D341Med (cell line): ENCODE measurements at regions not wholly inside any gene's neighbourhood (a gene's known extent, or its start where the extent isn't known, plus 50 kb on each side); places are given as distances from the start of the nearest gene placed in this dataset.

Source experiments
- DNase-seq: peaks from one replicate; pipeline ENCODE4 v3.0.0; 2012; ENCODE audit warnings: low spot score

DNA sequence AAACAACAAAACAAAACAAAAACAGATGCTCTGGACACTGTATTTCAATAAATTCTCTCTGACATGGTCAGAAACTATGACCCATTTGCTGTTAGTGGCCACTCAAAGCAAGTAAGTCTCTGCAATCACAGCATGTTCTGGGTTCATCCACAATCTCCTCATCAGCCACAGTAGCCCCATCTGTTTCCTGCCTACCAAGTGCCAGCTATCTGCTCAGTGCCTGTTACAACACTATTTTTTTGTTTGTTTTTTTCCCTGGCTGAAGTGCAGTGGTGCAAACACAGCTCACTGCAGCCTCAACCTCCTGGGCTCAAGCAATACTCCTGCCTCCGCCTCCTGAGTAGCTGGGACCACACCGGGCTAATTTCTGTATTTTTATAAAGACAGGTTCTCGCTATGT, 137.9 kb downstream of the SOX9 start:
- DNase-seq, result no peak

DNA sequence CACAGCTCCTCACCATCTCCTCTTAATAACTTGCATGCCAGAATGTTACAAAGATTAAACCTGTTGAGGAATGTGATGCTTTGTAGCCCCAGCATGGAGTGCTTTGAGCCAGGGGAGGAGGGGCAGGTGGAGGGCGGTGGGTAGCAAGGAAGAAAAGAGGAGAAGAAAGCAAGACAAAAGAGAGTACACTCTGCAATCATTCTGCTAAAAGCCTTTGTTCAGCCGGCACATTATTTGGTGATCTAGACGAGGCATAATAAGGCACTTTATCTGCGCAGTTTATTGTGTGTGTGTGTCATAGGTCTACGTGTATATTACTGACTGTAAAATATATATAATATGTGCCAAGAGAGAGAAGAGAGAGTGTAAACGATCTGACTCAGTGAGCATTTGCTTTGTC, 139.1 kb downstream of the SOX9 start:
- no peak for DNase-seq

DNA sequence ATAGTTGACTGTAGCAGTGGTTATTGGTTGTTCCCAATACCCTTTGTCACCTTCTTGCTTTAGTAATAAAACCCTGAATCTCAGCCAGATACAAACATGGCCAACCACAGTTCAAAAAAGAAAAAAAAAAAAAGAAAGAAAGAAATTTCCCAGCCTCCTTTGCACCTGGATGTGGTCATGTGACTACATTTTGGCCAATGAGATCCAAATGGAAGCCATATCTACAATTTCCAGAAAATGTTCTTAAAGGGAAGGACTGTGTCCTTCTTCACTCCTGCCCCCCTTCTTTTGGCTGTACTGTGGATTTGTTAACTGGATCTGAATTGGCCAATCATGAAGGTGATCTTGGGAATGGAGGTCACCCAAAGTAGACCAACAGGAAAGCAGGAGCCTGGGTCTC, 141.9 kb downstream of the SOX9 start:
- no peak for DNase-seq

DNA sequence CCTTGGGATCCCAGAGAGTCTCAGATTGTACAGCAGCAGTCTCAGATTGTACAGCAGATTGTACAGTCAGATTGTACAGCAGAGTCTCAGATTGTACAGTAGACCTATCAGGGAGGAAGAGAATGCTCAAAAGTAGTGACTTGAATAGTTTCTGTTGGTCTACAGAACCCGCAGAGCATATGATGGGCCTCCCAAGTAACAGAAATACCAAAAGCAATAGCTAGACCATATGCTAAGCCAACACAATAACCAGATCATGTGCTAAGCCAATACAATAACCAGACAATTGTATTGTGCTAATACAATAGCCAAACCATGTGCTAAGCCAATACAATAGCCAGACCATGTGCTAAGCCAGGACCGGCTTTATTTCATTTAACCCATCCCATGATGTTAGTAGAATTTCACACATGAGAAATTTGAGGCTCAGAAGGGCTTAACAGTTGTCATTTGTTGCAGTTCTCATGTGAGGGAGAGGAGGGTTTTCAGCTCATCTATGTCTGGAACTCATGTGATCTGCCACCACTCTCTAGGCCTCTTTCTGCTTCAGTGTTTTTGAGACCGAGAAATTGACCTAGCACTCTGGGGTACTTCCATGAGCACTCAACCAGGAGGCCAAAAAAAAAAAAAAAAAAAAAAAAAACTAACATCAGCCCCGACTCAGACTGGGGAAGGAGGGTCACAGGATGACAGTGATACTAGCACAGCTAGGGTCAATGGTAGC, 144.0 kb downstream of the SOX9 start:
- DNase-seq, result no peak

DNA sequence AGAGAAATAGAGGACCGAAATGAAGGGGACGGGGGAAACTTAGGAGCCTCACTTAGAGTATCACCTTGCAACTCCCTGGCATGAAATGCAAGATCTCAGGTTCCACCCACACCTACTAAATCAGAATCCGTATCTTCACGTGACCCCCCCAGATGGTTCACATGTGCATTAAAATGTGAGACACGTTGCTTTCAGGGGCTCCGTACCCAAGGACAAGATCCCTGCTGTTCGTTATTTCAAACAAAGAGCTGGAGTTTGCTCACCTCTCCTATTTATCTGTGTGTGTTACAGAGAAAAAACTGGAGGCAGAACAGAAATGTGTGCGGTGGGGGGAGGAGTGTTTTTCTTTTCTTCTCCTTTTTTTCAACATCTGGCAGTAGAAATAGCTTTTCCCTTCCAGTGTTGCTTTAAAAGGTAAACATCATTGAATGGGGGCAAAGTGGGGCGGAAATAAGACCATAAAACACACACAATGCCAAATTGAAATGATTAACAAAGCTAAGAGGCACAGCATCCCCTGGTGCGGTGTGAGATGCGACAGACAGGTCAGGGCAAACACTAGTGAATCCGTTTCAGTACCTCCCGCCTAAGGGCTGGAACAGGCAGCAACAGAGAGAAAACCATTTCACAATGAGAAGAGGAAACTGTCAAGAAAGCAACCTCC, 145.4 kb downstream of the SOX9 start:
- no peak for DNase-seq

DNA sequence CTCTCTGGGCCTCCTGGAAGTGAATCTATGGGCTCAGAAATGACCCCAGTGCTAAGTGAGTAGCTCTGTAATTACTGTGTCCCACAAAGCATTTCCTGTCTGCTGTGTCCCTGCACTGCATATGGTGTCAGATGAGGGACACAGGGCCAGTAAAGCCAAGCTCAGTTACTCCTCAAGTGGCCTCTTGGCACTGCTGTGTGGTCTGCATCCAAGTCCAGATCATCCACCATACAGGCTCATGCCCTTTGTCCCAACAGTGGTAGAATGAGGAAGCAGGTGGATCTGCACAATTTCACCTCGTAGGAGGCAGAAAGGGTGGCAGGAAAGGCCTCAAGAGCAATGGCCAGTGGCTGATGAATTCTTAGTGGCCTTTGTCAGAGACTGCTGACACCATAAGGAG, 146.8 kb downstream of the SOX9 start:
- no peak for DNase-seq

DNA sequence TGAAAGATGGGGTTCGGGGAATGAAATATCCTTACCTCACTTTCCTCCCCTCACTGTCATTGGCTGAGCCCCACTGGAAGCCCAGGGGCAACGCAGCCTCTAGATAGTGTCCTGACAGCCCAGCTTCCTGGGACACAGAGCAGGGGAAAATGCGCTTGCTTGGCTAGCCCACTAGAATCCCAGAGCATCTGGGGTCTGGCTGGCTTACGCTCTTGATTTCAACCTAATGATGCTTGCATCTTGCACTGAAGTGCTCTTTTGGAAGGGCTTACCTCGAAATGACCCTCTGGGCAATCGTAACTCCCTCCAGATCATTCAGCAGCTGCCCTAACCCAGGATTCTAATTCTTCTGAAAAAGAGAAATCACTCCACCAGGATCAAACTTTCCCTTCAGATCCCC, 147.6 kb downstream of the SOX9 start:
- DNase-seq, result no peak

DNA sequence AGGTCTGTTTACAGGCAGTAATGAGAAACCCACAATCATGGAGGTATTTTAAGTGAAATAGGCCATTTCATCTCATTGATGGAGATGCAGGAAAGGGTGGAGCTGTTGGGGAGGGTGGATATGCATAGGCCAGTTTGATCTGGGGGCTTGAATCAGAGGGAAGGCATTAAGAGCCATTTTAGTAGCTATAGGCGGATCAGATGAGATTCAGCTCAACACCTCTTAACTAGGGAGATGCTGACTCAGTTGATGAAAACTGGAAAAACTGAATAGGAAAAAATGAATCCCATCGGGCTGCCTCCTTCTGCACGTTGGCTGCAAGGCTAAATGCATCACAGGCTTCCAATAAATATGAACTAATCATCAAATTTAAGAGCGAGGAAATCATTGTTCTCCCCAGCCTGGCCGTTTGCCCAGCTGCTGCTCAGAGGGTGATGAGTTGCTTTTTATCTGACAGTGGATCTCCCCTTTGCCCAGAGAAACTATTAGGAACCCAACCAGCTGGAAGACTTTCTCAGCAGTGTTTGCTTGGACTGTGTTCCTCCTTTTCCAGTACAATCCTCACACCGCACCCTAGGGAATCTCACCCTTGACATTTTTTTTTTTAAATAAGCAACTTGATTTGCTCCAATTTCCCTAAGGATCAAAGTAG, 149.6 kb downstream of the SOX9 start:
- DNase-seq, result no peak

DNA sequence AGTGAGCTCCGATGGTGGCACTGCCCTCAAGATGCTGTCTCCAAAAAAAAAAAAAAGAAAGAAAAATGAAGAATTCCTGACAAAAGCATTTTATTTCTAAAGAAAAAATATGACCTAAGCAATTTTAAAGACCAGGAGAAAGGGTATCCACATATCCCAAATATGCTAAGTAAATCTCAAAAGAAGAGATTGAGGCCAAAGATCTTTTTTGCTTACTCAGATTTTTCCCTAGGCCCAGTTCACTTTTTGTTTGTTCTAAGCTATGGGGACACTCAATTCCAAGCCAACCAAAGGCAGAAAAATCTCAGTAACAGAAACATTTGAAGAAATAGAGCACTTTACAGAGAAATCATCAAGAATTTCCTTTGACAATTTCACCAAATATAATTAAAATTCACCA, 150.8 kb downstream of the SOX9 start:
- DNase-seq, result no peak

DNA sequence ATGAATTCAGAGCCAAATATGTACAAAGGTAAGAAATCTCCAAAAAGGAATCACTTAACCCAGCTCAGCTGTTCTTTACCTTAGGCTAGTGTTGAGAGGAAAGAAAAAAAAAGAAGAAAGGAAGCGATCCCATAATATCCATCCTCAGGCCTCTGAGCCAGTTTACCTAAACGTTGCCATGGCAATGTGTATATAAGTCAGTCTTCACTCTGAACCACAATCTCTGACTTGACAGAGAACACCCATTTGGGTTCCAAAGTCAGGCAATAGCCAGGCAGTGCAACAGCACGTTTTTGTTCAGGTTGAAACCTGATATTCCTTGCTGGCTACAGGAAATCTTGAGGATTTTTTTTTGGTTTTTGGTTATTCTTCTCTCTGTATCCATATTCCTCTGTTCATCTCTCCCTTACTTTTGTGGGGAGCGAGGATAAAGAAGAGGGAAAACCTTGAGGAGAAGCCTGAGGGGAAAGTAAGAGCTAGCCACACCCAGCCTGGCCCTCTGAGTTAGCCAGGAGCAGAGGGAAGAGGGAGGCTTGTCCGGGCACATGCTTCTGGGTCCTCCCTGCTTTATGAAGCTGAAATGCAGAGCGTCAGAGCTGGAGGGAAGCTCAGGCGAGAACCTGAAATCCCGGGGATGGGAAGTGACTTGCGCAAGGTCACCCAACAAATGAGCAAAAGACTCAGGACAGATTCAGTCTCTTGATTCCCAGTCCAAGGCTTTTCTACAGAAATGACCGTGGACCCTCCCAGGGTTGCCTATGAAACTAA, 152.7 kb downstream of the SOX9 start:
- no peak for DNase-seq

DNA sequence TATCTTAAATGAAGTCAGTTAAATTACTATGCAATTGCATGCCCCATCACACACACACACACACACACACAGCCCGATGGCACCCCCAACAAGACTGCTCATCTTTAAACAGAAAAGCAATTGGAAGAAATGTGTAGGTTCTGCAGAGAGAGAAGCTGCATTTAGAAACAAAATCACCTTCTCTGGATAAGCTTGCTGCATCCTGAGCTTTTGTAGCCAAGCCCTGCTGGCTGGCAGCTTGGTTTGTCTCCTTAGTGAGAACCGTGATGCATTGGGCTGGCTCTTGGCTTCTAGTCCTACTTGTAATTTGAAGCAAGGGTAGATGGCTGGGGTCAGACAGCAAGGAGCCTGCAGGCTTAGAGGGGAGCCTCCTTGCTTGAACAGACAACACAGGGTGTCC, 153.8 kb downstream of the SOX9 start:
- no peak for DNase-seq

DNA sequence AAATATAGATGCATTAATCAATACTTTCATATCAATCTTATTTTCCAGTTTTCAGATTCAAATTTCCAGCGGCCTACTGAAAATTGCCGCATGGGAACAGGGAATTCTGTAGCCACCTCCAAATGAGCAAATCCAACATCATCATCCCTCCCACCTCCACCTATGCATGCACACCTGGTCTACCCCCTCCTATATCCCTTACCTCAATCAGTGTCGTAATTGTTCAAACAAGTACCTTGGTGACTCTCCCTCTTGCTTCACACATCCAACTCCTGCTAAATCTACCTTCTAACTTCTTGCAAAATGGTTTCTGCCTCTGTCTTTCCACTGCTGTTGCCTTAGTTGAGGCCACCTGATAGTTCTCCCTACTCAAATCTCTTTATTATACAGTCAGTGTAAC, 160.1 kb downstream of the SOX9 start:
- DNase-seq, result no peak

DNA sequence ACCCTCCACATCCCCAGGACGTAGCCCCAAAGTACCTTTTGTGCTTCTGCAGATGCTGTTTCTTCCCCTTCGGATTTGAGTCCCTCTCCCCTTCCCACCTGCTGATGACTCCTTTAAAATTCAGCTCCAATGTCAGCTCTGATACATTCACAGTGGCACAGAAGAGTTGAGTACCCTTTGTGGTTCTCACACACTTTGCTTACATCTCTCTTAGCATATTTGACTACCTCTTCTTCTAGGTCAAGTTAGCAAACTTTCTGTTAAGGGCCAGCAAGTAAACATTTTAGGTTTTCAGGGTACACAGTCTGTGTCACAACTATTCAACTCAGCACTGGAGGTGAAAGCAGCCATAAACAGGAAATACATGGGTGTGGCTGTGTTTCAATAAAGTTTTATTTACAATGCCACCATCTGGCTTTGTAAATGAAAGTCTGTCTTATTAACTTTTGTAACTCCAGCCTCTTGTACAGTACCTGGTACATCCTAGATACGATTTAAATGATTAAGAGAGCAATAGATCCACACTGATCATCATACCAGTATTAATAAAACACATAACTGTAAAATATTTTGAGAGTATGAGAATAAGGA, 161.7 kb downstream of the SOX9 start:
- no peak for DNase-seq

DNA sequence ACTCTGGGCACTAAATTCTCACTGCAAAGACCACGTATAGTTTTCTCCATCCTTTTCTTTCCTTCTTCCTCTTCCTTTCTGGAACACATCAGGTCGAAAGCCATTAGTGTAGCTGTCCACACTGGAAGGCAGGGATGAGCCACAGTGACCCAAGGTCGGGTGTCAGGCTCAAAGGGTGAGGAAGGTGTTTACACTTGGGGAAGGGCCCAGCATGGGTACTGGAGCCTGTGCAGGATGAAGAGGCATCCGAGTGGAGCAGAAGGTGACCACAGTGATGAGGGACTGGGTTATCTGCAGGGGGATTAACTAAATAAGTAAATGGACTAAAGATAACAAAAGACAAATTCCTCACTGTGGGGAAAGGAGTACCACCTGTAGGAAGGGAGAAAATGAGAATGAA, 164.0 kb downstream of the SOX9 start:
- DNase-seq, result no peak

DNA sequence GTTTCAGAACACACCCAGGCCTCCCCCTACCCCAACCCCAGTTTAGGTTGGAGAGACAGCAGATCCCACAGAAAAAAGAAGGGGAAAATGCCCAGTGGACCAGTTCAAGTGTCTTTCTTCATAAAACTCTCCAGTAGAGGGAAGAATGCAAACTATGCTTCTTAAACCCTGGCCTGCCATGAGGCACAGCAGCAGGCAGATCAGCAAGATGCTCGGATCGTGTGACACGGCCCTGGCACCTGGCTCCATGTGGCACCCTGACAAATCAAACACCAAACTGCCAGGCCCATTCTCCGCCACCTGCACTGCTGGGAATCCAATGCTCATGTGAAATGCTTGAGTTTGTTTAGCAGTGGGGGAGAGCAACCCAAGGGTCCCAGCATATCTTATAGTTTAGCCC, 166.8 kb downstream of the SOX9 start:
- no peak for DNase-seq

DNA sequence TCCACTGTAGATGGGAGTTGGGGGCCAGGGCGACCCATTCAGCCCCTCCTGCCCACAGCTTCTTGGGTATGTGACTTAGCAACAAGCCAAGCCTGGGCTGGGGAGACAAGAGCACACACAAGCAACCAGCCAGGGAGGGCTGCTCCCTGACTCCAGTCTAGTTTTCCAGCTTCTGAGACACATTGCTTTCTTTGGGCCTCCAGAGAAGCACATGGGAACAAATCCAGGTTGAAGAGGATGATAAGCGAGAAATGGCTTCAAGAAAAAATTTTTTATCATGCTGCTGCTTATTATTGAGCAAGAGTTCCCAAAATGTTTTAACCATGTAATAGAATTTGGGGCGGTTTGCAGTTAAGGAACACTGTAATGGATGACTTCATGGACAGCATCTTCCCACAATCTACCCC, 173.7 kb downstream of the SOX9 start:
- DNase-seq, result no peak

DNA sequence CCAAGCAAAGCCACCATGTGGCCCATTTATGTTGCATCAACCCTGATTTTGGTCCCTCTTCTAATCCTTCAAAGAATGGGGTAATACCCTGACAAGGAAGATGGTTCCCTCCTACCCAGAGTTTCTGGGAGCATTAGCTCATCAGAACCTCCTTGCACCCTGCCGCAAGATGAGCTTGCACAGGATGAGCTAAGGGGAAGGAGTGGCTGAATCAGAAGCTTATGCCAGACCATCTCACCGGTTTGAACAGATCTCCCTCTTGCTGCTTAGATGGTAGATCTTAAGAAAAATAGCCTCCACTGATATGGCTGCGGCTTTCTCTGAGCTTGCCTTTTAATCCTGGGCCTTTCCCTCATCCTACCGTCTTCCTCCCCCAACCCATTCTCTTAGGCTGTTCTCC, 175.1 kb downstream of the SOX9 start:
- DNase-seq, result no peak

DNA sequence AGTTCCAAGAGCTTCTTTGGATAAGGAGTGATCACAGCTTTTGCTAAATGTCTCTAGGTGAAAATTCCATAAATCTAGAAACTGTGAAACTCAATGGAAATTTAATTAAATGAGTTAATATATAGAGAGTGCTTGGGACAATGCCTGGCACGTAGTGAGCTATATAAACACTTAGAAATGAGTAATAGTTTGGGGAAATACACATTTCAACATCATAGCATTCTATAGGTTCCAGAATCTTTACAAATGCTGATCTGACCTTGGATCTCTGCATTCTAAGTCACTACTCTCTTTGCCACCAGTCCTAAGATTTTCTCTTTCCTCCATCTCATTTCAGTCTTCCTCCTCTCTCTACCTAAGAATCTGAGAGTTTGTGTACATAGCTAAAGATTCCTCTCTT, 175.6 kb downstream of the SOX9 start:
- no peak for DNase-seq

DNA sequence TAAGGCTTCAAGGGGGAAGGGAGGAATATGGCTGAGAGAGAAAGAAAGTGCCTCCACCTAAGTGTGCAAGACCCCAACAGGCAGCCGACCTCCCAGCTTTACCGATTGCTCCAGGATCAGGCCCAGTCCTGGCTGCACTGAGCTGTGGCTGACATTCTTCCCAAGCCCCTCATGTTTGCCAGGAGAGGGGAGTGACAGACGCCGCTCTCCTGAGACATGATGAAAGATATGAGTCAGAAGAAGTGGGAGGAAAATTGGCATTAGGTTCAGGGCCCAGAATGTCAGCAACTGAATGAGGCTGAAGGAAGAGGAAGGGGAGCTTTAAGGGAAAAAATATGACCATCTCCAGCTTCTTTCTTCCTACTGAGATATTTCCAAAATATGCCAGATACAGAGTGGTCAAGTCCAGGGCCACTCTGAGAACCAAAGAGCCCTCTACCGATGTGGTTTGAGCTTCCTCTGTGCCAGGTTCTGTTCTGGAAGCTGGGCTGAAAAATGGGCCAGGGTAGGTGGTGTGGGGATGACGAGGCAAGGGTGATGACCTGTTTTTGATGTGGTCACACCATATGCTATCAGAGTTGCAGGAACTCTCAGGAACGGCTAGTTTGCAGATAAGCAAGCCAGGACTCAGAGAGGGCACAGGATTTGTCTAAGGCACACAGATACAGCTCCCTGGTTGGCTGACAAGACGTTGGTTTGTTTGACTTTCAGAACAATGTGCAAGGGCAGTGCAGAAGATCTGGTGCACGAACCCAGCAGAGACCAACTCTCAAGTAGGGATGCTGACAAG, 176.7 kb downstream of the SOX9 start:
- DNase-seq, result no peak

DNA sequence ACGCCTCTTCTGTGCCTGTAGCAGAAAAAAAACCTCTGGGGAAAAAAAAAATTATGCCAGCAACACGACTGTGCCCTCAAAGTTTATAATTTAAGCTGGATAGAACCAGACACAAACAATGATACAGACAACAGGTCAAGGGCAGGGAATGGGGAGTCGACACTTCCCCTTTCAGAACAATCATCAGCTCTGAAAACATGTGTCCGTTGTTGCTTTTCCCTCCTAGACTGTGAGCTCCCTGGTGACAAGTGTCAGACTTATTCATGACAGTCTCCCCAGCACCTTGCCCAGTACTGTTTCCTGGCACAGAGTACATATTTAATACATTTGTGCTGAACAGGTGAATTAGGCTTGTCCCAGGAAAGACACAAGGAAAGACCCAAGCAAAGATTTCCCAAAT, 178.3 kb downstream of the SOX9 start:
- no peak for DNase-seq

DNA sequence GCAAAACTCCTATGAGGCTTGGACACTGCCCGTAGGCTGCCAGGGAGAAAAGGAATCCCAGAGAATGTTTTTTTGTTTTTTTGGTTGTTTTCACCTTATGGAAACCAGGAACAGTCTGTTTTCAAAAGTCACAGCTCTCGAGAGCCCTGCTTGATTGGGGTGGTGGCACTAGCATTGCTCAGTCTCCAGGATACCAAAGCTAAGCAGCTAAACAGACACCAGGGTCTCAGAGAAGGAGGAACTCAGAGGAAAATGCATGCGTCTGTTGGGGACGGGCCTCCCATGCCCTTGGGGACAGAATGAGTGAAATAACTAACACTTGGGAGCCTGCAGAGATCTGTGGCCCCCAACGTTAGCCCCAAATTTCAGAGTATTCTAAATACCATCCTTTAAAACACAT, 178.8 kb downstream of the SOX9 start:
- DNase-seq, result no peak

DNA sequence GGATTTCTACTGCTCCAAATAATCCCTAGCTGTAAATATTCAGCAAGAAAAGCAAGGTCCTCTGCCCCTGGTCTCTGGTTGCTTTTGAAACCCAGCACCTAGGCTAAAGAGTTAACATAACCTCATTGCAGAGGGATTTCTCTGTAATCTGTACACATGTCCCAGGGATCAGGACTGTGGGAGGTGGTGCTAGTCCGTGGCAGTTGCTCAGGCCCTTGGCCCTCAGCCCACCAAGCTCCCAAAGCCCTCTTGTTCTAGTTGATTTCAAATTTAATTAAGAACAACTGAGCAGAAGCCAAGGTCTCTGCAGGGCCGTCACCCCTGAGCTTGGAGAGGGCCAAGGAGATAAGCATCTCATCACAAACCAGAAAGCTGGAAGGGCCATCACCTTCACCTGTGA, 181.1 kb downstream of the SOX9 start:
- DNase-seq, result no peak
